ENCODE measurements at regions not wholly inside any gene's neighbourhood (a gene's known extent, or its start where the extent isn't known, plus 50 kb on each side); places are given as distances from the start of the nearest gene placed in this dataset.

DNA sequence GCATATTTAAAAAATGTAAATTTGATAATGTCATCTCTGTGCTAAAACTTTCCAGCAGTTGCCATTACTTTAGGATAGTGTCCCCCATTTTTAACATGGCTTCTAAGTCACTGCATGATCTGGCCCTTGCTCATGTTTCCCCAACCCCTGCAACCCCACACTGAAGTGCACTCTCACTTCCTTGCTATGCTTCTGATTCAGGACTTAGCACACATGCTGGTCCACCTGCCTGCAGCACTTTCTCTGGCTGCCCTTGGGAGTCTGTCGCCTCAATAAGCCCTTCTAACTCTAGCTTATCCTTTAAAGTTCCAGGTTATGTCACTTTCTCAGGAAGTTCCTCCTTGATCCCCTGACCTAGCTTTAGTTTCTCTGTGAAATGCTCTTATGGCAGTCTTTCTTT is 241.0 kb downstream of the POSTN start:
- TF ChIP-seq YY1 (IDR thresholded peaks at IDR 0.05; ENCODE audit: low read depth): no peak
- no peak for TF ChIP-seq RAD21 (IDR thresholded peaks at IDR 0.05; ENCODE audit: low read depth)
- no peak for TF ChIP-seq NFIC (IDR thresholded peaks at IDR 0.05)
- TF ChIP-seq, protein P1, sequence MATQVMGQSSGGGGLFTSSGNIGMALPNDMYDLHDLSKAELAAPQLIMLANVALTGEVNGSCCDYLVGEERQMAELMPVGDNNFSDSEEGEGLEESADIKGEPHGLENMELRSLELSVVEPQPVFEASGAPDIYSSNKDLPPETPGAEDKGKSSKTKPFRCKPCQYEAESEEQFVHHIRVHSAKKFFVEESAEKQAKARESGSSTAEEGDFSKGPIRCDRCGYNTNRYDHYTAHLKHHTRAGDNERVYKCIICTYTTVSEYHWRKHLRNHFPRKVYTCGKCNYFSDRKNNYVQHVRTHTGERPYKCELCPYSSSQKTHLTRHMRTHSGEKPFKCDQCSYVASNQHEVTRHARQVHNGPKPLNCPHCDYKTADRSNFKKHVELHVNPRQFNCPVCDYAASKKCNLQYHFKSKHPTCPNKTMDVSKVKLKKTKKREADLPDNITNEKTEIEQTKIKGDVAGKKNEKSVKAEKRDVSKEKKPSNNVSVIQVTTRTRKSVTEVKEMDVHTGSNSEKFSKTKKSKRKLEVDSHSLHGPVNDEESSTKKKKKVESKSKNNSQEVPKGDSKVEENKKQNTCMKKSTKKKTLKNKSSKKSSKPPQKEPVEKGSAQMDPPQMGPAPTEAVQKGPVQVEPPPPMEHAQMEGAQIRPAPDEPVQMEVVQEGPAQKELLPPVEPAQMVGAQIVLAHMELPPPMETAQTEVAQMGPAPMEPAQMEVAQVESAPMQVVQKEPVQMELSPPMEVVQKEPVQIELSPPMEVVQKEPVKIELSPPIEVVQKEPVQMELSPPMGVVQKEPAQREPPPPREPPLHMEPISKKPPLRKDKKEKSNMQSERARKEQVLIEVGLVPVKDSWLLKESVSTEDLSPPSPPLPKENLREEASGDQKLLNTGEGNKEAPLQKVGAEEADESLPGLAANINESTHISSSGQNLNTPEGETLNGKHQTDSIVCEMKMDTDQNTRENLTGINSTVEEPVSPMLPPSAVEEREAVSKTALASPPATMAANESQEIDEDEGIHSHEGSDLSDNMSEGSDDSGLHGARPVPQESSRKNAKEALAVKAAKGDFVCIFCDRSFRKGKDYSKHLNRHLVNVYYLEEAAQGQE (IDR thresholded peaks at IDR 0.05; ENCODE audit: low read depth): no peak
- TF ChIP-seq MAX (IDR thresholded peaks at IDR 0.05): no peak
- TF ChIP-seq FOXM1 (IDR thresholded peaks at IDR 0.05; ENCODE audit: borderline replicate concordance, low read depth): no peak
- no peak for TF ChIP-seq TCF12 (IDR thresholded peaks at IDR 0.05; ENCODE audit: low read depth)
- no peak for TF ChIP-seq TAF1 (IDR thresholded peaks at IDR 0.05; ENCODE audit: low read depth)
- no peak for TF ChIP-seq EP300 (IDR thresholded peaks at IDR 0.05; ENCODE audit: borderline replicate concordance)
- no peak for TF ChIP-seq CREB1 (IDR thresholded peaks at IDR 0.05; ENCODE audit: low read depth)
- no peak for TF ChIP-seq ZBTB7A (IDR thresholded peaks at IDR 0.05; ENCODE audit: low read depth)
- TF ChIP-seq TEAD4 (IDR thresholded peaks at IDR 0.05): no peak
- TF ChIP-seq CEBPB (IDR thresholded peaks at IDR 0.05): no peak

Data from Ishikawa (cell line).